PC-9 (cell line): ENCODE measurements at regions not wholly inside any gene's neighbourhood (a gene's known extent, or its start where the extent isn't known, plus 50 kb on each side); places are given as distances from the start of the nearest gene placed in this dataset.

ENCODE experiments used
- BruUV-seq: library from RNA; stranded (reverse); fragments of 400-500 nt; replicated peaks from 2 replicates; lab custom pipeline; 2021; lab: Mats Ljungman, UMichigan
- CTCF ChIA-PET: fragments of 300-600 bp; sonication (Branson Sonifier 250); formaldehyde crosslinking; loops from one replicate; lab custom pipeline; 2022; ENCODE audit warnings: antibody characterized with exemption; lab: Charles Lee
- POLR2A ChIA-PET: fragments of 300-600 bp; sonication (Branson Sonifier 250); formaldehyde crosslinking; loops from one replicate; lab custom pipeline; 2022; ENCODE audit warnings: antibody characterized with exemption; ENCODE audit not compliant: unreplicated experiment; lab: Charles Lee
- DNase-seq, 2 experiments: peaks; one replicate each; pipeline versions ENCODE4 v3.0.0 to v3.0.0-alpha.2; 2015 to 2022; ENCODE audit warnings: mixed read lengths in 1 of 2
- H2AFZ ChIP-seq: fragments of 200-600 bp; sonication (generic); 2 replicates; pipeline ENCODE4 v1.8.1; 2017; ENCODE audit warnings: antibody characterized with exemption
- H3F3A ChIP-seq: fragments of 200-600 bp; sonication (generic); 2 replicates; pipeline ENCODE4 v1.8.1; 2017; ENCODE audit warnings: antibody characterized with exemption, mild to moderate bottlenecking, low read depth; ENCODE audit not compliant: insufficient read depth
- H3K27ac ChIP-seq: fragments of 200-600 bp; sonication (generic); 2 replicates; pipeline ENCODE4 v1.6.1; 2016; ENCODE audit warnings: mixed run types
- H3K27me3 ChIP-seq: fragments of 200-600 bp; sonication (generic); 2 replicates; pipeline ENCODE4 v1.6.1; 2016; ENCODE audit warnings: low read depth, mixed run types; ENCODE audit not compliant: insufficient read depth
- H3K36me3 ChIP-seq: fragments of 200-600 bp; sonication (generic); 2 replicates; pipeline ENCODE4 v1.6.1; 2016; ENCODE audit warnings: low read depth, mixed run types
- H3K4me1 ChIP-seq: fragments of 200-600 bp; sonication (generic); replicated peaks from 2 replicates; pipeline ENCODE4 v1.6.1; 2016; ENCODE audit warnings: mixed run types; ENCODE audit not compliant: insufficient read depth
- H3K4me2 ChIP-seq: fragments of 200-600 bp; sonication (generic); 2 replicates; pipeline ENCODE4 v1.6.1; 2017; ENCODE audit warnings: mixed run types
- H3K4me3 ChIP-seq: fragments of 200-600 bp; sonication (generic); 2 replicates; pipeline ENCODE4 v1.6.1; 2016; ENCODE audit warnings: mixed run types
- H3K79me2 ChIP-seq: fragments of 200-600 bp; sonication (generic); 2 replicates; pipeline ENCODE4 v1.6.1; 2017; ENCODE audit warnings: low read depth, mixed run types
- H3K9me2 ChIP-seq: fragments of 200-600 bp; sonication (generic); 2 replicates; pipeline ENCODE4 v1.8.1; 2017; ENCODE audit warnings: mild to moderate bottlenecking; ENCODE audit not compliant: insufficient read depth
- H3K9me3 ChIP-seq: fragments of 200-600 bp; sonication (generic); 2 replicates; pipeline ENCODE4 v1.8.1; 2016; ENCODE audit warnings: low read depth; ENCODE audit not compliant: insufficient read depth
- H4K20me1 ChIP-seq: fragments of 200-600 bp; sonication (generic); 2 replicates; pipeline ENCODE4 v1.8.1; 2017; ENCODE audit not compliant: insufficient read depth
- CTCF ChIP-seq: fragments of 200-600 bp; sonication (generic); conservative IDR thresholded peaks from 2 replicates; pipeline ENCODE4 v1.6.1; 2017; ENCODE audit warnings: mixed run types, antibody characterized with exemption, mild to moderate bottlenecking, moderate library complexity
- EZH2 ChIP-seq: fragments of 200-600 bp; sonication (generic); IDR thresholded peaks from 2 replicates; pipeline ENCODE4 v1.8.0; 2017; ENCODE audit warnings: antibody characterized with exemption, low read depth
- intact Hi-C: fragments of 100-400 bp; cut with micrococcal nuclease; formaldehyde crosslinking; loops from one replicate; pipeline ENCODE4 v1.10.0; 2022; ENCODE audit not compliant: unreplicated experiment

- Histone ChIP-seq H3K9me2 (no peaks in the 10 kb centered on the region), H3K79me2 (no peaks in the 10 kb centered on the region), H3K36me3 (no peaks in the 10 kb centered on the region), H2AFZ (no peak overlapping the region), H3K27me3 (peaks cover 8% of the 10 kb centered on the region; the same call in 1 of the 2 replicates), H3F3A (no peaks in the 10 kb centered on the region), H4K20me1 (no peaks in the 10 kb centered on the region; the same call in 1 of the 2 replicates), H3K4me2 (no peak overlapping the region), H3K4me1 (no peaks in the 10 kb centered on the region), H3K27ac (no peak overlapping the region), H3K4me3 (no peak overlapping the region), H3K9me3 (no peaks in the 10 kb centered on the region)
- no peak for TF ChIP-seq CTCF
- TF ChIP-seq EZH2: no peak
- ChIA-PET POLR2A (no interaction called here), CTCF (no interaction called here)
- DNase-seq: no peak
- intact Hi-C loops: no loop called here
- BruUV-seq: no TSS peak
These were observed 506.7 kb downstream of the POM121L12 start for GRCh38 chr7:53542157-53542556.
